IMR-90 (cell line): ENCODE measurements at regions not wholly inside any gene's neighbourhood (a gene's known extent, or its start where the extent isn't known, plus 50 kb on each side); places are given as distances from the start of the nearest gene placed in this dataset.

ENCODE experiments used
- CEBPB ChIP-seq: IDR thresholded peaks from 2 replicates; pipeline ENCODE4 v1.6.1; 2012; ENCODE audit warnings: low read depth, low read length, improper control_type of control experiment
- CTCF ChIP-seq: conservative IDR thresholded peaks from 2 replicates; pipeline ENCODE4 v1.5.1; 2012; ENCODE audit warnings: mild to moderate bottlenecking, low read depth, low read length, improper control_type of control experiment
- POLR2A ChIP-seq: IDR thresholded peaks from 2 replicates; pipeline ENCODE4 v1.6.1; 2012; ENCODE audit warnings: mild to moderate bottlenecking, low read depth, low read length

GRCh38 chr6:22468256-22468965, 101.0 kb upstream of the HDGFL1 start:
- TF ChIP-seq CTCF = no peak
- TF ChIP-seq POLR2A = no peak
- no peak for TF ChIP-seq CEBPB
